Gastrocnemius medialis (tissue), 4 donors: ENCODE measurements at regions not wholly inside any gene's neighbourhood (a gene's known extent, or its start where the extent isn't known, plus 50 kb on each side); places are given as distances from the start of the nearest gene placed in this dataset.

ENCODE experiments used
- POLR2A ChIP-seq, 2 donors: fragments of 450-650 bp; IDR thresholded peaks; one replicate each; pipeline ENCODE4 v1.6.1; 2017; ENCODE audit warnings: antibody characterized with exemption in 2 of 2, mild to moderate bottlenecking in 2 of 2, moderate library complexity in 2 of 2
- TF ChIP-seq, protein P1 (sequence below), 5 experiments: fragments of 450-650 bp in 3 of 5; fragments of 200-600 bp in 2 of 5; sonication (generic) in 2 of 5; IDR thresholded peaks in 4 of 5; conservative IDR thresholded peaks in 1 of 5; 1 replicate in 4 of 5; 2 replicates in 1 of 5; pipeline ENCODE4 v1.5.1; 2016 to 2019; ENCODE audit warnings: antibody characterized with exemption in 5 of 5, mild to moderate bottlenecking in 3 of 5, moderate library complexity in 3 of 5

GRCh38 chr6:7050004-7050403 is 57.8 kb upstream of the RREB1 start:
- TF ChIP-seq, protein P1, sequence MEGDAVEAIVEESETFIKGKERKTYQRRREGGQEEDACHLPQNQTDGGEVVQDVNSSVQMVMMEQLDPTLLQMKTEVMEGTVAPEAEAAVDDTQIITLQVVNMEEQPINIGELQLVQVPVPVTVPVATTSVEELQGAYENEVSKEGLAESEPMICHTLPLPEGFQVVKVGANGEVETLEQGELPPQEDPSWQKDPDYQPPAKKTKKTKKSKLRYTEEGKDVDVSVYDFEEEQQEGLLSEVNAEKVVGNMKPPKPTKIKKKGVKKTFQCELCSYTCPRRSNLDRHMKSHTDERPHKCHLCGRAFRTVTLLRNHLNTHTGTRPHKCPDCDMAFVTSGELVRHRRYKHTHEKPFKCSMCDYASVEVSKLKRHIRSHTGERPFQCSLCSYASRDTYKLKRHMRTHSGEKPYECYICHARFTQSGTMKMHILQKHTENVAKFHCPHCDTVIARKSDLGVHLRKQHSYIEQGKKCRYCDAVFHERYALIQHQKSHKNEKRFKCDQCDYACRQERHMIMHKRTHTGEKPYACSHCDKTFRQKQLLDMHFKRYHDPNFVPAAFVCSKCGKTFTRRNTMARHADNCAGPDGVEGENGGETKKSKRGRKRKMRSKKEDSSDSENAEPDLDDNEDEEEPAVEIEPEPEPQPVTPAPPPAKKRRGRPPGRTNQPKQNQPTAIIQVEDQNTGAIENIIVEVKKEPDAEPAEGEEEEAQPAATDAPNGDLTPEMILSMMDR (IDR thresholded peaks at IDR 0.05 in 4 of 5, conservative IDR thresholded peaks at IDR 0.05 in 1 of 5), result peak in 1 of 5 experiments; percentile 7
- TF ChIP-seq POLR2A (IDR thresholded peaks at IDR 0.05), result no peak
